ENCODE measurements at regions not wholly inside any gene's neighbourhood (a gene's known extent, or its start where the extent isn't known, plus 50 kb on each side); places are given as distances from the start of the nearest gene placed in this dataset.
"Not testable (repeated sequence)": the region's sequence is repeated elsewhere in the genome, so short reads cannot be mapped to it uniquely, and the experiment has no call there.

- no peak for DNase-seq
Observed at GRCh38 chr1:222953585-222953984, 138.7 kb downstream of the DISP1 start.

- DNase-seq, result no peak
Observed at GRCh38 chr1:222955964-222956363, 141.1 kb downstream of the DISP1 start.

GRCh38 chr1:222956601-222957000, 141.8 kb downstream of the DISP1 start:
- no peak for DNase-seq

- no peak for DNase-seq
Observed at GRCh38 chr1:222967466-222968240, 152.8 kb downstream of the DISP1 start.

- no peak for DNase-seq
Observed at GRCh38 chr1:222970040-222970439, 155.2 kb downstream of the DISP1 start.

GRCh38 chr1:222970711-222971110, 155.9 kb downstream of the DISP1 start:
- DNase-seq, result no peak

GRCh38 chr1:222971146-222971545, 156.3 kb downstream of the DISP1 start:
- DNase-seq, result no peak

- DNase-seq, result no peak
Observed at GRCh38 chr1:222973561-222973960, 158.7 kb downstream of the DISP1 start.

- no peak for DNase-seq
Observed at GRCh38 chr1:222974496-222974895, 159.7 kb downstream of the DISP1 start.

GRCh38 chr1:222975472-222976122, 160.8 kb downstream of the DISP1 start:
- DNase-seq, result no peak

GRCh38 chr1:222976453-222976852, 161.6 kb downstream of the DISP1 start:
- no peak for DNase-seq

GRCh38 chr1:222977294-222977693, 162.5 kb downstream of the DISP1 start:
- not testable (repeated sequence) for DNase-seq

GRCh38 chr1:222979561-222979960, 163.5 kb downstream of the TLR5 start:
- DNase-seq, result no peak

- DNase-seq, result no peak
Observed at GRCh38 chr1:222987674-222988076, 155.4 kb downstream of the TLR5 start.

- DNase-seq, result no peak
Observed at GRCh38 chr1:222989443-222989842, 153.6 kb downstream of the TLR5 start.

GRCh38 chr1:222991177-222991576, 151.9 kb downstream of the TLR5 start:
- no peak for DNase-seq

- no peak for DNase-seq
Observed at GRCh38 chr1:222991908-222992307, 151.1 kb downstream of the TLR5 start.

- no peak for DNase-seq
Observed at GRCh38 chr1:222994511-222995235, 148.4 kb downstream of the TLR5 start.

GRCh38 chr1:222995236-222995580, 147.8 kb downstream of the TLR5 start:
- DNase-seq, result no peak

- DNase-seq, result no peak
Observed at GRCh38 chr1:222995620-222996309, 147.3 kb downstream of the TLR5 start.

GRCh38 chr1:222996310-222996975, 146.6 kb downstream of the TLR5 start:
- DNase-seq, result no peak

GRCh38 chr1:223000632-223001031, 142.4 kb downstream of the TLR5 start:
- DNase-seq, result no peak

Measured in NCI-H1092 treated with DMSO at 0.1 percent for 48 hours (cell line).